AG04449 (cell line): ENCODE measurements at regions not wholly inside any gene's neighbourhood (a gene's known extent, or its start where the extent isn't known, plus 50 kb on each side); places are given as distances from the start of the nearest gene placed in this dataset.

Experiments
- CTCF ChIA-PET: fragments of 350-600 bp; formaldehyde crosslinking; extraction: SDS; loops from one replicate; lab custom pipeline; 2021; ENCODE audit warnings: antibody characterized with exemption; lab: Yijun Ruan, JAX
- POLR2A ChIA-PET: fragments of 400-600, 350-600 bp; formaldehyde crosslinking; extraction: SDS; loops from one replicate; lab custom pipeline; 2020; ENCODE audit warnings: antibody characterized with exemption, inconsistent platforms; lab: Yijun Ruan, JAX
- DNase-seq: peaks from one replicate; pipeline ENCODE4 v3.0.0-alpha.2; 2010; ENCODE audit warnings: low read depth, low spot score
- H3K4me3 ChIP-seq: 2 replicates; pipeline ENCODE4 v1.5.1; 2011; ENCODE audit warnings: low read depth, mild to moderate bottlenecking, control low read depth, low read length
- CTCF ChIP-seq: IDR thresholded peaks from one replicate; pipeline ENCODE4 v1.5.1; 2011; ENCODE audit warnings: mild to moderate bottlenecking, moderate library complexity, low read length, control low read depth, inconsistent platforms; ENCODE audit not compliant: insufficient read depth; ENCODE audit errors: missing control alignments

DNA sequence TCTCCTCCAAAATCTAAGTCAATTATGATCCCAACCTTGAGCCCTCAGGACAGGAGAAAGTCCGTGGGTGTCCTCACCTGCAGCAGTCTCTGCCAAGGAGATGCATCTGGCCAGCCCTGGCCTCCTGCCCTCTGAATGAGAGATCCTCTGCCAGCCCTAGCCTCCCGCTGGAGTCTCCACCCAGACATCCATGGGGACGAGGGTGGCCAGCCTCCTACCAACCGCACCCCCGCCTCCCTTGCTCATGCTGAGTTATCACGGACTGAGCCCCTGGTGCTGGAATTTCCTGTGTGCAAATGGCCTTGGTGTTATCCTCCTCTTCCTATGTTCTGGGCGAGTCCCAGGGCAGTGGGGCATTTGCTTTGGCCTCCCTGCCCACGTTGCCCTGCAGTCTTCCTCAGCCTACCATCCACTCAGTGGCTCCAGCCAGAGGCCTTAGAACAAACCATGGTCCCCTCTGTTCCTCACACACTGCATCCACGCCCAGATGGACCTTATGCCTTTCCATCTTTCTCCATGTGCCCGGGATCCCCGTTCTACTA is 116.4 kb downstream of the ACKR3 start:
- DNase-seq, result no peak
- POLR2A ChIA-PET, result no interaction called here
- H3K4me3 ChIP-seq, result no peak overlapping the region
- CTCF ChIA-PET, result interaction anchor here (1.2 kb wide), 1 partner anchor 8 kb away, joined by 4 read pairs; no protein-coding TSS in a partner anchor
- TF ChIP-seq CTCF, result no peak

DNA sequence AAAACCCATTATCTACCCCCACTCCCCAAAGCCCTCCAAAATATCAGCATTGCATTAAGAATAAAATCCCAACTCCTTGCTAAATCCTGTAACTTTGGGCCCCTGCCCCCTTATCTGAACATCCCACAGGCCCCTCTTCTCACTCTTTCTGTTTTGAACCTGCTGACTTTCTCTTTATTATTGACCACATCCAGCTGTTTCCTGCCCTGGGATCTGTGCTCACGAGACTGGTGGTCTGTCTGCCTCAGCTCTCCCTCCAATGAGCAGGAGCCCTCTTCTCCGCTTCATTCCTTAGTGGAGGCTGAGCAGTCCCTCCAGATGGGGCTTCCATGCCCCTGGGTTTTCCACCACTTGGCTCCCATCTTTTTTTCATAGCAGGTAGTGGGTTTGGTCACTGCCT is 116.9 kb downstream of the ACKR3 start:
- DNase-seq, result no peak
- ChIA-PET CTCF (no interaction called here), POLR2A (no interaction called here)
- no peak for TF ChIP-seq CTCF
- H3K4me3 ChIP-seq, result no peak overlapping the region

DNA sequence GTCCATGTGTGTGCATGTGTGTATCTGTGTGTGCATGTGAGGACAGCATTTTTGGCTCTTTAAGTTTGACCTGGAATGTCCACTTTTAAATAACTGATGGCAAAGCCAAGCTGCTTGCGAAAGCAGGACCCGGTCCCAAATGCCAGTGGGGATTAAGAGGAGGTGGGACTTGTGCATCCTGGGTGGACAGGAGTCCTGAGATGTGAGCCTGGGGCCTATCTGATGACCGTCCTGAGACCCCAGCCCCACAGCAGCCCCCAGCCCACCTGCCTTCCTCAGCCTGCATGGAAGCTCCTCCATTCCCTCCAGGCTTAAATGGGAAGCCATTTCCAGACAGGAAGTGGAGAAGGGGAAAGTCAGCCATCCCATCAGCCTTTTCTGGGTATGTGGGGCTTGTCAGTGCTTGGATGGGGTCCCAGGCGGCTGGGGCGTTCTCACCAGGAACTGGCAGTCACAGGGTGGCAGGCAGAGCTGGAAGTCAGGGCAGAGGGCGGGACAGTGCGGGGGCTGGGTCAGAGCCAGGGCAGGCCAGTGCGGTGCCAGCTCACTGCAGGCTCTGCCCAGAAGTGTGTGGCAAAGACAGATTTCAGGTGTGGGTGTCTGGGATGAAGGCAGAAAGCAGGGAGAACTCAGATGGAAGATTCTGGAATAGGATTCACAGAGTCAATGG is 117.8 kb downstream of the ACKR3 start:
- no peak for DNase-seq
- ChIA-PET POLR2A (interaction anchor here (0.6 kb wide), 1 partner anchor 56 kb away, joined by 3 read pairs; no protein-coding TSS in a partner anchor), CTCF (no interaction called here)
- TF ChIP-seq CTCF, result no peak
- no peak overlapping the region for H3K4me3 ChIP-seq

- TF ChIP-seq CTCF, result no peak
- ChIA-PET CTCF (no interaction called here), POLR2A (interaction anchor here (0.6 kb wide), 1 partner anchor 55 kb away, joined by 3 read pairs; no protein-coding TSS in a partner anchor)
- DNase-seq, result no peak
- H3K4me3 ChIP-seq, result no peak overlapping the region
These were observed 118.5 kb downstream of the ACKR3 start for GRCh38 chr2:236688157-236688556.

GRCh38 chr2:236688563-236689392 is 119.2 kb downstream of the ACKR3 start:
- CTCF ChIA-PET, result no interaction called here
- DNase-seq, result no peak
- POLR2A ChIA-PET, result no interaction called here
- TF ChIP-seq CTCF, result no peak
- no peak overlapping the region for H3K4me3 ChIP-seq

GRCh38 chr2:236689393-236689700 is 119.7 kb downstream of the ACKR3 start:
- ChIA-PET CTCF (no interaction called here), POLR2A (no interaction called here)
- no peak for DNase-seq
- no peak for TF ChIP-seq CTCF
- H3K4me3 ChIP-seq, result no peak overlapping the region
